Upper lobe of left lung (tissue), 6 donors: ENCODE measurements at regions not wholly inside any gene's neighbourhood (a gene's known extent, or its start where the extent isn't known, plus 50 kb on each side); places are given as distances from the start of the nearest gene placed in this dataset.

ENCODE experiments used
- ATAC-seq, 2 donors: fragments of 200-7000 bp; cut with Tn5 transposase; one replicate each; pipeline ENCODE4 v1.9.1; 2022; ENCODE audit warnings: mild to moderate bottlenecking in 2 of 2, moderate library complexity in 2 of 2; ENCODE audit not compliant: low FRiP score in 2 of 2
- DNase-seq, 2 donors: peaks; one replicate each; pipeline ENCODE4 v3.0.0-alpha.2; 2019 to 2020
- H3K27ac ChIP-seq, 4 donors: fragments of 200-600 bp; sonication (generic); one replicate each; pipeline ENCODE4 v1.5.1; 2016 to 2019
- H3K27me3 ChIP-seq, 4 donors: fragments of 200-600 bp; sonication (generic); one replicate each; pipeline ENCODE4 v1.5.1; 2017 to 2019
- H3K36me3 ChIP-seq, 4 donors: fragments of 200-600 bp; sonication (generic); one replicate each; pipeline ENCODE4 v1.5.1; 2016 to 2019
- H3K4me1 ChIP-seq, 4 donors: fragments of 200-600 bp; sonication (generic); one replicate each; pipeline ENCODE4 v1.5.1; 2018 to 2019
- H3K4me3 ChIP-seq, 4 donors: fragments of 200-600 bp; sonication (generic); one replicate each; pipeline ENCODE4 v1.5.1; 2017 to 2019; ENCODE audit warnings: mild to moderate bottlenecking in 2 of 4, moderate library complexity in 1 of 4
- H3K9me3 ChIP-seq, 4 donors: fragments of 200-600 bp; sonication (generic); one replicate each; pipeline ENCODE4 v1.5.1; 2018 to 2019
- CTCF ChIP-seq, 6 experiments: fragments of 450-650 bp in 4 of 6; fragments of 200-600 bp in 2 of 6; sonication (generic) in 2 of 6; IDR thresholded peaks; one replicate each; pipeline ENCODE4 v1.5.1; 2016 to 2019; ENCODE audit warnings: antibody characterized with exemption in 6 of 6
- EP300 ChIP-seq, 4 donors: sonication (generic); formaldehyde crosslinking; IDR thresholded peaks; one replicate each; pipeline ENCODE4 v1.5.1; 2017; ENCODE audit warnings: antibody characterized with exemption in 4 of 4, control low read depth in 2 of 4
- POLR2A ChIP-seq, 4 donors: fragments of 450-650 bp; IDR thresholded peaks; one replicate each; pipeline ENCODE4 v1.5.1; 2016 to 2017; ENCODE audit warnings: antibody characterized with exemption in 4 of 4, mild to moderate bottlenecking in 2 of 4
- POLR2AphosphoS5 ChIP-seq, 2 donors: sonication (generic); formaldehyde crosslinking; IDR thresholded peaks; one replicate each; pipeline ENCODE4 v1.5.1; 2017; ENCODE audit warnings: antibody characterized with exemption in 2 of 2
- WGBS, 2 donors: methylation state at CpG; one replicate each; pipeline ENCODE4 v1.1.5; 2017 to 2018; 5-methylcytosine and 5-hydroxymethylcytosine counted together
- donor health status: DM: no; HTN: no; CAD: no; lungs with moderate emphysema.
- donor health status: DM: no; HTN: yes; CAD: no; lungs with severe emphysema.

DNA sequence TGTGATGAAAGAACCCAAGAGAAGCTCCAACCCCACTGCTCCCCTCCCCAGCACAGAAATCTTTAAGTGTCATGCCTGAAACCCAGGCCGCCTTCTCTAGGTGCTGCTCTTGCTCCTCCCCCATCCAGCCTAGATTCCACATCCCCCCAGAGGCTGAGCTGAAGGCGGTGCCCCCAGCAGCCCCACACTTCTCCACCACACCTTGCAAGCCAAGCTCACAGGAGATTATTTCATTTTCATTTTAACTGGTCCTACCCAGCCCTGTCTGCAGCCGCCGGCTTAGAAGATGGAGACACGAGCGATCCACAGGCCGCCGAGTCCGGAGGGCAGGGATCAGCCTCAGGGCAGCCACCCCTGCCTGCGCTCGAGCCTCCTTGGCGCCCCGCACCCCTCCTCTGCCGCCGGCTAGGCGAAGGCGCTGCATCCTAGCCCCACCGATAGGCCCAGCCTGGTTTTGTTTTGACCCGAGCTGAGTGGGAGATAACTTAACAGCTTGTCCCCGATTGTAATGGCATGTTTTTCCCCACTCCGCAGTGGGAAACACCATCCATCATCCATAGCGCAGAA, 125.3 kb downstream of the RBFOX3 start:
- TF ChIP-seq POLR2A (IDR thresholded peaks at IDR 0.05) (no peak), CTCF (IDR thresholded peaks at IDR 0.05) (no peak)
- no peaks in the 10 kb centered on the region for H3K9me3 ChIP-seq
- no peaks in the 10 kb centered on the region for H3K36me3 ChIP-seq
- H3K4me1 ChIP-seq = no peaks in the 10 kb centered on the region
- H3K27me3 ChIP-seq = peaks cover 0 to 11% (median 1%) of the 10 kb centered on the region in 4 donors
- no peak overlapping the region for H3K27ac ChIP-seq
- H3K4me3 ChIP-seq = no peak overlapping the region
- DNase-seq (no peak), ATAC-seq (no peak)
- 45 to 46% methylated on average over 5 to 19 of the region's 22 CpGs for WGBS, 2 donors

GRCh38 chr17:79484600-79485418, 126.0 kb downstream of the RBFOX3 start:
- no peaks in the 10 kb centered on the region for H3K4me1 ChIP-seq
- H3K27ac ChIP-seq = no peak overlapping the region
- ATAC-seq (no peak), DNase-seq (no peak)
- 49% methylated on average over 9 to 11 of the region's 11 CpGs for WGBS, 2 donors
- TF ChIP-seq POLR2A (IDR thresholded peaks at IDR 0.05) (no peak), CTCF (IDR thresholded peaks at IDR 0.05) (no peak), EP300 (IDR thresholded peaks at IDR 0.05) (no peak), POLR2AphosphoS5 (IDR thresholded peaks at IDR 0.05) (no peak)
- H3K36me3 ChIP-seq = no peaks in the 10 kb centered on the region
- no peaks in the 10 kb centered on the region for H3K9me3 ChIP-seq
- peaks cover 0 to 11% (median 1%) of the 10 kb centered on the region in 4 donors for H3K27me3 ChIP-seq
- no peak overlapping the region for H3K4me3 ChIP-seq

- ATAC-seq (no peak), DNase-seq (no peak)
- H3K27ac ChIP-seq = no peak overlapping the region
- H3K4me3 ChIP-seq = no peak overlapping the region
- peaks cover 0 to 11% (median 1%) of the 10 kb centered on the region in 4 donors for H3K27me3 ChIP-seq
- WGBS, 2 donors = 46 to 49% methylated on average over 5 of the region's 5 CpGs
- no peaks in the 10 kb centered on the region for H3K4me1 ChIP-seq
- H3K36me3 ChIP-seq = no peaks in the 10 kb centered on the region
- TF ChIP-seq CTCF (IDR thresholded peaks at IDR 0.05) = no peak
- no peak for TF ChIP-seq POLR2A (IDR thresholded peaks at IDR 0.05)
- no peak for TF ChIP-seq POLR2AphosphoS5 (IDR thresholded peaks at IDR 0.05)
- TF ChIP-seq EP300 (IDR thresholded peaks at IDR 0.05) = no peak
- no peaks in the 10 kb centered on the region for H3K9me3 ChIP-seq
Measured at GRCh38 chr17:79483842-79484241, 127.0 kb downstream of the RBFOX3 start.

DNA sequence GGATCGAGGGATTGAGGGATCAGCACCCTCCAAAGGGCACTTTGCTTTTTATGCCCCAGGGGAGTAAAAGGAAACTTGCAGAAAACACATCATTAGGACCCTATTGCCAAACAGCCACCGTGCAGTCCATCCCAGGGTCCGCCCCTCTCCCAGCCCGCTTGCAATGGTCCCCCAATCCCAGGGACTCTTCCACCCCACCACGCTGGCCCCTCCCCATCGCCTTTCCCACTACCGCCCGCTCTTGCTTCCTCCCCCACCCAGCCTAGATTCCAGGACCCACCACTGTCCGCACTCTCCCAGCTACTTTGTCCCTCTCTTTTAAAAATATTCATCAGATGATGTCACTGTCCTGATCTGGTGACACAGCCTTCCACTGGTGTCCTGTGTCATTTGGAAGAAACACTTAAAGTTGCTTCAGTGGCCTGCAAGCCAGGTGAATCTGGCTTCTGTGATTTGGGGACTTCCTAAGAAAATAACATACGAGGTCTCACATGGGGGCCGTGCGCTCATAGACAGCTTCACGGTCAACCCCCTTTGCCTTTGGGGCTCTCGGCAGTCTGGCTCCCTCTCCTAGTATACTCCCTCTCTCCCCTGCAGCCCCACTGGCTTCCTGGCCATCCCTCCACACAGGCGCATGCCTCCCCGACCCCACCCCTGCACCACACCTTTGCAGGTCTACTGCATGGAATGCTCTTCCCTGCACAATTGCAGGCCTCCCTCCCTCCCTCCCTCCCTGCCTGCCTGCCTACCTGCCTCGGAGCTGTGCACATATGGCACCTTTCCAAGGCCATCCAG, 127.9 kb downstream of the RBFOX3 start:
- TF ChIP-seq EP300 (IDR thresholded peaks at IDR 0.05) (no peak), CTCF (IDR thresholded peaks at IDR 0.05) (no peak), POLR2AphosphoS5 (IDR thresholded peaks at IDR 0.05) (no peak), POLR2A (IDR thresholded peaks at IDR 0.05) (no peak)
- Histone ChIP-seq H3K36me3 (no peaks in the 10 kb centered on the region), H3K4me1 (no peaks in the 10 kb centered on the region), H3K27me3 (peaks cover 0 to 11% (median 1%) of the 10 kb centered on the region in 4 donors), H3K4me3 (no peak overlapping the region), H3K27ac (no peak overlapping the region), H3K9me3 (no peaks in the 10 kb centered on the region)
- DNase-seq = no peak
- WGBS, 2 donors = 15 to 26% methylated on average over 16 of the region's 17 CpGs
- no peak for ATAC-seq
